HG03280 (cell line): ENCODE measurements at regions not wholly inside any gene's neighbourhood (a gene's known extent, or its start where the extent isn't known, plus 50 kb on each side); places are given as distances from the start of the nearest gene placed in this dataset.
"Not testable (repeated sequence)": the region's sequence is repeated elsewhere in the genome, so short reads cannot be mapped to it uniquely, and the experiment has no call there.

Experiments used
- ATAC-seq: cut with Tn5 transposase; IDR thresholded peaks from one replicate; pipeline ENCODE4 v1.9.1; 2021; ENCODE audit warnings: mild to moderate bottlenecking, moderate library complexity; ENCODE audit not compliant: unreplicated experiment

DNA sequence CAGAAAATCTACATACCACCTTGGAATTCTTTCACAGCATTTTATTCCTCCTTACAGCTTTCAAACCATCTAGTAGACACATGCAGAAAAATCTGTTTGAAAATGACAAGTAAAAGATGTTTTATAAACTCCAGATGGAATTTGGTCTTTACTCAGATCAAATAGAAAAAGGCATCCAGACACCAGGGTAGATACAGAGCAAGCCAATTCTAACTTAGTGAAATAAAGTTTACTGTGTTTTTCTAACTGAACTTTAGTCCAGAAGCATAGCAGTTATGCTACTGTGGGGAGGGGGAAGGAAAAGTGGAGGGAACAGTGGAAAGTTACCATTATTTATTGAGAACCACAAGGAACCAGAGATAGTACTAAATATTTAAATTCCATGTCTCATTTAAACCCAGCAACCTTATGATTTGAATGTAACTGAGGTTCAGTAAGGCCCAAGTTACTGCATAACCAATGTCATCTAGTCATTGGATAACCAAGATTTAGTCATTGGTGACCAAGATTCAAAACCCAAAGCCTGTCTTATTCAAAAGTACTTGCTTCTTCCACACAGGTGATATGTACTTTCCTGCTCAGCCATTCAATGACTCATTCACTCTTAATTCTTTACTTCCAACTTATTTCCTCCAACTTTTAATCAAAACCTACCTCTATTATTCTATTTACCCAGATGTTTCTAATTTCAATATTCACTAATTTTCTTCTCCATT is 57.7 kb downstream of the RAD51AP2 start:
- ATAC-seq: no peak

DNA sequence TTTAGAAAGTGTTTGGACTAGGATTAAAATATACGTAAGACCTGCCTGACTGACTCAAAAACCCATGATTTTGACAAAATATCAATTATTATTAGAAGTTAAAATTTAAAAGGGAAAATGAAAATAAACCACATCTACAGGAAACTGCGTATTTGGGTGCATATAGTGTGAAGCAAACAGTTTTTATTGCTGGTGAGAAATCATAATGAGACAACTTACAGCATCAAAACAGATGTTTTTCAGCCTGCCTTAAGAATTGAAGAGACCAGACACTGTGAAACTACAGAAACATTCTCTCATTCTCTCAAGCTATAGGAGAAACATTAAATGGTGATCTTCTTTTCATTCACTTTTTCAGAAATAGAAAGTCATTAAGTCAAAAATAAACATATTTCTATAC is 62.9 kb downstream of the RAD51AP2 start:
- no peak for ATAC-seq

DNA sequence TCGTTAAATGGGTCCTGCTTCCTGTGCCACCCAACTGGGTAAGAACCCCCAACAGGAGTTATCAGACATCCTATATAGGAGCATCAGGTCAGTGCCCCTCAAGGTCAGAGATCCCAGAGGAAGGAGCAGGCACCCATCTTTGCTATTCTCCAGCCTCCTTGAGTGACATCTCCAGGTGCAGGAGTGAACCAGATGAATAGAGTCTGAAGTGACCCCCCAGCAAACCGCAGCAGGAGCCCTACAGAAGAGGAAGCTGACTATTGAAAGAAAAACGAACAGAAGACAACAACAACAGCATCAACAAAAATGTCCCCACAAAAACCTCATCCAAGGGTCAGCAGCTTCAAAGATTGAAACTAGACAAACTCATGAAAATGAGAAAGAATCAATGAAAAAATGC is 72.0 kb downstream of the RAD51AP2 start:
- not testable (repeated sequence) for ATAC-seq

DNA sequence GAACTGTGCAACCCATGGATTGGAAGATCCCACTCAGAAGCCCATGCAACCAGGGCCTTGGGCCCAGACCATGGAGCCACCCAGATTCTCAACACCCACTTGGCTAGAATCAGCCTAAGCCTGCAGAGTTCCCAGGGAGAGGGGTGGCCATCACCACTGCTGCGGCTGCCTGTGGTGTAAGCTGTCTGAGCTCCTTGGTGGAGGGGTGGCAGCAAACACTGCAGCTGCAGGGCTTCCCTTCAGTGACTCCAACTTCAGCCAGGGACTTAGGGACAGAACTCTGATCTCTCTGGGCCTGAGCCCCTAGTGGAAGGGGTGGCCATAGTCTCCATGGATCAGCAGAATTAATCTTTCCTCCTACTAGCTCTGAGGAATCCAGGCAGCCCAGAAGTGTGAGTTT is 72.5 kb downstream of the RAD51AP2 start:
- no peak for ATAC-seq

DNA sequence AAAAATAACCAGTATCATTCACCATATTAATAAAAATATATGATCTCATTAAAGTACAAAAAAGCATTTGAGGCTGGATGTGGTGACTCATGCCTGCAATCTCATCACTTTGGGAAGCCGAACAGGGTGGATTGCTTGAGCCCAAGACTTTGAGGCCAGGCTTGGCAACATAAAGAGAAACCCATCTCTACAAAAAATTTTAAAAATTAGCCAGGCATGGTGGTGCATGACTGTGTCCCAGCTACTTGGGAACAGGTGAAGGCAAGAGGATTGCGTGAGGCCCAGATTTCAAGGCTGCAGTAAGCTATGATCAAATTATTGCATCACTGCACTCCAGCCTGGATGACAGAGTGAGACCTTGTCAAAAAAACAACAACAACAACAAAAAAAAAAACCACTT is 75.9 kb downstream of the RAD51AP2 start:
- ATAC-seq: no peak

DNA sequence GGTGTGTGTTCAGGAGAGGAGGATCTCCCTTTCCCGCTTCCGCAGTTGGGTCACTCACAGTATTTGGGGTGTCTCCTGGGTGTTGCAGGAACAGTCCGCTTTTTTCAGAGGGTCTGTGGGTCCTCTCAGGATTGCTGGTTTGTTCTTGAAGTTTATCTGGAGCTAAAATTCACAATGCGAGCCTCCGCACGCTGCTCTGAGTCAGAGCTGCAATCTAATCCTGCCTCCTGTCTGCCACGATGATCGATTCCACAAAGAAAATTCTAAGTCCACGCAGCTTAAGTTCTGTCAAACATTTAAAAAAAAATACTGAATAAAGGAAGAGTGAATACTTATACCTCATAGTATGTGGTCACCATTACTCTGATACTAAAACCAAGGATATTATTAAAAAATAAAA is 76.5 kb downstream of the RAD51AP2 start:
- no peak for ATAC-seq

DNA sequence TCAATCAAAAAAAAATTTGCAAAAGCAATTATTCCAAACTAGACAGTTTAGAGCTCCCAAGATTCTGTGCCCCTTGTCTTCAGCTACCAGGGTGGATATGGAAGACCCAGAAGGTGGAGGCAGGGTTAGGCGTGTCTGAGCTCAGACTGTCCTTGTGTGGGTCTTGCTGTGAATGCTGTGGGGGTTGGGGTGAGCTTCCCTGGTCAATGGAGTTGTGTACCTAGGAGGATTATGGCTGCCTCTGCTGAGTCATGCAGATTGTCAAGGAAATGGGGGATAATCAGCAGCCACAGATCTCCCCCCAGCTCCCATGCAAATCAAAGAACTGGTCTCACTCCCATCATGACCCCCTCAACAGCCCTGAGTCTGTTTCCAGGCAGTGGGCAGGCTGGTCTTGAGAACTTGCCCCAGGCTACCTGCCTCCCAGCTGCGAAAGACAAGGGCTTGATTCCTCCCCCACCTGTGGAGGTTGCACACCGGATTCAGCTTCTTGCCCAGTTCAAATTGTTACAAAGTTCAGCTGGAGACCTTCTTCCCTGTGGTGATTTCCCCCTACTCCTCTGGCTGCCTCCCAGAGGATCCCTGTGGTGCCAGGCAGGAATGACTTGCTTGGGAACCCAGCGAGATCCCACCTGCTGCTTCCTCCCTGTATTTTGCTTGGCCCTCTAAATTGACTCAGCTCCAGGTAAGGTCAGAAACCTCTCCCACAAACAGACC is 77.0 kb downstream of the RAD51AP2 start:
- no peak for ATAC-seq

DNA sequence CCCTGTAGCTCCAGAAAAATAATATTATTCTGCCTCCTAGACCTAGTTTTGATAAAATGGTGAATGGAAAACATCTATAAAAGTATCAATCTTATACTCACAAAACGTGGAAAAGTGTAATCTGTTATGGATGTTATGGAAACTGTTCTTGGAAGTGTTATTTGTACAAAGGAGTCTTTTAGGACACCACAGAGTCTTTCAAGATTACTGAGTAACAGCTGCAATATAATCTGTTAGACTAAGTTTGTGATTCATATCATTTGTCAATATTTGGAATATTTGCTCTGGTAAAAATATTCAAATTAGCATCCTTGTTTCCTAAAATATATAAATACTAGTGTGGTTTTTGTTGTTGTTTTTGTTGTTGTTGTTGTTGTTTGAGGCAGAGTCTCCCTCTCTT is 87.9 kb downstream of the RAD51AP2 start:
- no peak for ATAC-seq

DNA sequence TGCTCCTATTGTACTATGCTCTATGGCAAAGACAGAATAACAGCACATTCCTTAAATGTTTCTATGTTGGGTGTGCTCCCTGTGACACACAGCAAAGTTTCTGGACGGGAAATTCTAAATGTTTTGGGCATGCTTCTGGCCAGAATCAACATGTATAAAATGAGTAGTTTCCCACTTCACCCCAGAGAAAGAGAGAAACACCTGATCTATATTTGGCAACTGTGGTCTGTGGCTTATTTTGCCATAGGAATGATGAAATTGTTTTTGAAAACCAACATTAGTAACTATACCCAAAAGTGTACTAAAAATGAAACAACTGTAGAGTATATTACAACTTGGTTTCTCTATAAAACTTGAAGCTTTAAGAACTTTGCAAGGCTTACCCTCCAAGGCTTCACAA is 89.1 kb downstream of the RAD51AP2 start:
- ATAC-seq: no peak

DNA sequence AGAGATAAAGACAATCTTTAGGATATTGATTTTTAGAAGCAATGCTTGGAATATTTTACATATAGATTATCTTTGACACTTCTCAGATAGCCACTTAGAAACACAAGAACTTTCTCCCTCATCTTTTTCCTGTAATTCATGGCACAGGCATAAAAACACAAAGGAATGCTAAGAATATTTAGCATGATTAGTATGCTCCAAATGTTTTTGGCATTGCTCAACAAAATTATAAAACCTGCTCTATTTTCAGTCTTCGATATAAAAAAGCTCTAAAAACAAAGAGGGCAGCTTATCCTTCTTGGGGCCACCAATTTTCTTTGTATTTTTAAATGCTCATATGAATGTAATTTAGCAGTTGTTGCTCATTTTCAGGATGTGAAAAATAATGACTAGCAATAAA is 90.8 kb downstream of the RAD51AP2 start:
- ATAC-seq: no peak

DNA sequence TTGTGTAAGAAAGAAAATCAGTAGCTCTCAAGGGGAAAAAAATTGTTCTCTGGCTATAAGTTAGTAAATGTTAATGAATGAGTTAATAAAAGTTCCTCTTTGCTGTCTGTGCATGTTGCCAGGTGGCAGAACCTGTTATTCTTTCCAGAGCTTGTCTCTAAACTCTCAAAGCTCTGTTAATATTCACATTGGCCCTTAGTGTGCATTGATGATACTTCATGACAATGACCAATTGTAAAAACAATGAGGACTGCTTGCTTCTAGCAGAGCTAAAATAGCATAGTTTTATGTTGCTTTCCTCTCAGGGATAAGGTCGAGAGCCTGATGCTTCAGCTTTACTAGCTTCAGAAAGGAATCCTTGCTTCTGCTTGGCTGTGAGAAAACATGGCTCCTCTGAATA is 91.5 kb downstream of the RAD51AP2 start:
- no peak for ATAC-seq

DNA sequence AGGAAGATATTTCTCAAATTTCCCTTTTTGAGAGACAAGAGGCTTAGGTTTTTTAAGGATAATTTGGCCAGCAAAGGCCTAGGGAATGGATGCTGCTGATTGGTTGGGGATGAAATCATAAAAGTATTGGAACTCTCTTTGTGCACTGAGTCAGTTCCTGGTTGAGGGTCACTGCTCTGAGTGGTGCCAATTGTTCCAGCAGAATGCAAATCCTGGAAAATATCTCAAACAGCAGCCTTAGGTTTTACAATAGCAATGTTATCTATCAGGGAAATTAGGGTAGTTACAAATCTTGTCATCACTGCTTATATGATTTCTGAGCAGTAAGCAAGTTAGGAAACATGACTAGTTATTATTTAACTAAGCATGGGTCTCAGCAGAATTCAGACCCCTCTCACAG is 96.2 kb downstream of the RAD51AP2 start:
- ATAC-seq: no peak

DNA sequence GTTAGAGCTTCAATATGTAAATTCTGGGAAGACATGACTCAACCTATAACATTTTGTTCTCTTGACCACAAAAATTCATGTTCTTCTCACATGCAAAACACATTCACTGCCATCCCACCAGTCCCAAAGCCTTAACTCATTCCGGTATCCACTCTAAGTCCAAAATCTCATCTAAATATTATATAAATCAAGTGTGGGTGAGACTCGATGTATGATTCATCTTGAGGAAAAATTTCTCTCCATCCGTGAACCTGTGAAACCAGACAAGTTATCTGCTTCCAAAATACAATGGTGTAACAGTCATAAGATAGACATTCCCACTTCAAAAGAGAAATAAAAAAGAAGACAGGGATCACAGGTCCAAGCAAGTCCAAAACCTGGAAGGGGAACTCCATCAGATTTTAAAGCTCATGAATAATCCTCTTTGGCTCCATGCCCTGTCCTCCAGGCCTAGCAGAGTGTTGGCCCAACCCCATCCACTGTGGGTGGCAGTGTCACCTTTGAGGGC is 101.3 kb downstream of the RAD51AP2 start:
- ATAC-seq: no peak

DNA sequence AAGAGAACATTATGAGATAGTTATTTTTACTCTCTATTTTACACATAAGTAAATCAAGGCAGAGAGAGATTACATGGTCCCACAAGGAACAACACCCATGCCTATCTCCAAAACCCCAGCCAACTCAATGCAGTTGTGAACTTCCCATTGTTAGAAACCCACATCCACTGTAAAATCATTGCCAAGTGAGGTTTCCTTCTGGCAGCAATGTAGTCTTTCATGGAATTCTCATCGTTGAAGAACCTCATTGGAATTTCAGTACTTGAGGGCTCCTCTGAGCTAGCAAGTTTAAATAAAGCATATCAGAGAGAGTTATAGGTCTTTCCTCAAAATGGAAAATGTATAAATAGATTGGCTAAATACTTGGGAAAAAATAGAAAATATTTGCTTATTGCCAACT is 105.2 kb downstream of the RAD51AP2 start:
- no peak for ATAC-seq

DNA sequence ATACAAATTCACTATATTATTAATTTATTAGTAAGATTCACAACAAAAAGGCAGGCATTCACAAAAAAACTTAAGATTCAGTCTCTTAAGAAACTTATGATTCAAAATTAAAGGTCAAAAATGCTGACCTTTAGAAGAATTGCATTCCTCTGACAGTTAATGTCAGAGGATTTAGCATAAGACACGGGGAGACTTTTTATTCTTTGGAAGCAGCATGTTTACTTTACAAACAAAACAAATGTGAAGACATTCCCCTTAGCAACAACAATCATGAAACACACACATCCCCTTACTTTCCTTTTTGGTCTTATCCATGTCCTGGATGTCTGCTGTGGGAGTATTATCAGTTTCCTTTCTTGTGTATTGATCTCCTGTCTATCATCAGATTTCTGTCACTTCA is 117.1 kb downstream of the RAD51AP2 start:
- no peak for ATAC-seq

DNA sequence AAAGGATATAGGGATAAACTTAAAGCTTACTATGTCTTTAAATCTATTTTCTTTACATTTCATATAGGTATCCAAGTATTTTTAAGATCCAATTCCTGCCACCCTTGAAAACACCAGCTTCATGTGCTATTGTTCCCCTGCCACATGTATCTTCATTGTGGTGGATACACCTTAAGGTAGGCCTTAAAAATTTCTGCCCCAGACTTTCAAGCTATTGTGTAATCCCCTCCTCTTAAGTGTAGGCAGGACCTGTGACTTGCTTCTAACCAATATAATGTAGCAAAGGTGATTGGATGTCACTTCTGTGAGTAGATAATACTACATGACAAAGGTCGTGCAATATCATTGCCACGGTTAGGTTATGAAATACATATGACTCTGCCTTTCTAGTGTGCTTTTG is 119.5 kb downstream of the RAD51AP2 start:
- no peak for ATAC-seq

DNA sequence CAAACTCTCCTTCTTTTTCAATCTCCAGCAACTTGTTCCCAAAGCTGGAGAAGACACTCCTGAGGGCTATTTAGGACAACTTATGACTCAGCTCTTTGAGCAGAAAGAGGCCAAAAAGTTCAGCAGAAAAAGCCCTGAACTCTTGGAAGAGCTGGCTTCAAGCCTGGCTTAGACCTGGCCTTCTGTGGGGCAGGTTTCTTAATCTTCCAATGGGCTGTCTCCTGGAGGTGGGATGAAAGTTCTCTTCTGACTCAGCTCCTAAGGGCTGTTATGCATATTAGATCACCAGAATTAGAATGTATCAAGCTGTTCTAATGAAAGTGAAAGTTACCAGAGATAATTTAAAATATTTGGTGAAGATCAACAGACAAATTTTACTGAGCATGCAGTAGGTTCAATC is 129.4 kb downstream of the RAD51AP2 start:
- ATAC-seq: no peak

DNA sequence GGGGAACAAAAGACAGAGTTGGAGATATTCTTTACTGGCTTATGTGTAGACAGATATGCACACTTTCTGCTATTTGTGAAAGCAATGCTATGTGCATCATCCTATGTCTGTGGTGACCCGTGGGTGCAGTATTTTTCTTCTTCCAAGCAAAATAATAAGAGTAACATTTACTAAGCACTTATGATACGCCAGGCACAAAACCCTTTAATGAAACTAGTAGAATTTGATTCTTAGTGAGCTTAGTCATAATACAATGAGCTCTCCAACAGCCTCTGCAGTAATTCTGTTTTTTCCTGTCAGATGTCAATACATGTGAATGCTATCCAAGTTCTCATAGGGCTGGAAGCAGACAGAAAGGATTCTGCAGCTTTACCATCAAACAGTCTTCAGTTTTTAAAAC is 130.6 kb downstream of the RAD51AP2 start:
- no peak for ATAC-seq

DNA sequence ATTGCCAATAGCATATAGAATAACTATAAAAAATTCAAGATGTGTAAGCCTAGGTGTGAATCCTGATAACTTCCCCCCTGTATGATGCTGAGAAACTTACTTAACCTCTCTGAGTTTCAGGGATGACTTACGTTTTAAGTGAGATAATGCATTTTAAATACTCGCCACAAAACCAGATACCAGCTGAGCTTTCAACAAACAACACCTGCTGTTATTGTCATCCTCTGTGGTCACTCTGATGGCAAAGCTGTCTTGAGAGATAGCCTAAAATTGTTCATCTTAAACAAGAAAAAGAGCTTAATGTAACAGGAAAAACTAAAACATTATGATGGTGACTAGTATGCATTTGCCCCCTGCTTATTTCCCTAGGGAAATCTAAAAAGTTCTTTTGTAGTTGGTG is 131.5 kb downstream of the RAD51AP2 start:
- ATAC-seq: no peak

DNA sequence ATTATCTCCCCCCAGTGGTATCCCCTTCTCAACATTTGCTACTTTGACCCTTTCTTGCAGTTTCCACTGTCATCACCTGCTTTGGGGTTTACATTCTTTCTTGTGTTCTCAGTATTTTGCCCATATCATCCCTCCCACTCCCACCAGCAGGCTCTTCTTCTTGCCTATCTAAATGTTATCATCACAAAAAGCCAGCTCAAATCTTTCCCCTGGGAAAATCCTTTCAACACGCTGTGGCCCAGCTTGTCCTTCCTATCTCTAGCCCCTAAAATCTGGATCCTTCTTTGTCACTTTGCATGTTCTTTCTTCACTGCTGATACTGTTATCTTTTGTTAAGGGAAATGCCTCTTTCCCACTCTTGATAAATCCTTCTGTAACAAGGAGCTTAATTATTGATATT is 138.2 kb downstream of the RAD51AP2 start:
- no peak for ATAC-seq

DNA sequence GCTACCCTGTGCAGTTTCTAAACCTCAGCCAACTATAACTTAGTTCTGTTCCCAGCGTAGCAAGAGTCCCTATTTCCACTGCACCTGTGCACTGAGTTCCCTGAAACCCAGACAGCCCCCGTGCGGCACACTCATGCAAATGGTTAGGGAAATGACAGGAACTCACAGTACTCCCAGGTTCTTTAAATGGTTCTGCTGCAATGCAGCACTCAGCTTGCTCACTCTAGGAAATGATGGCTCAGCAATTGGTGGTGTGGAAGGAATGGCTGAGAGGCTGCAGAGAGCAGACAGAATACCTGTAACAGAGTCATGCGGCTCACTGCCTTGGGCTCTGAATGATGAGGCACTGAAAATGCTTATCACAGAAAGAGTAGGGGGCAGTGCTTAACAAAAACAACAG is 143.0 kb downstream of the RAD51AP2 start:
- no peak for ATAC-seq

DNA sequence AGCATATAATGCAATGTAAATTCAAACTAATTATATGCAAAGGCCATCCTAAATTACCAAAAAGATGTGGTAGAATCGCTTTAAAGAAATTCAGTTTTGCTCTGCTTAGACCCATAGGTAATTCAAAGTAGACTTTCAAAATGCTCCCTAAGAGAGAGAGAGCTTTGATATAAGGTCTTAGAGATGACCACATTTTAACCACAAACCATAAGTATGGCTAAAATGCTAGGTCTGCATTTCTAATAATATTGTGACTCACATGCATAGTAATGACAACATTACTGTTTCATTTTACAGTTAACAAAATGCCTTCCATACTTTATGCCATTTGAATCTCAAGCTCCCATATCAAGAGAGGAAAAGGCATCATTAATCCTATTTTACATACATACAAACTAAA is 144.5 kb downstream of the RAD51AP2 start:
- no peak for ATAC-seq

DNA sequence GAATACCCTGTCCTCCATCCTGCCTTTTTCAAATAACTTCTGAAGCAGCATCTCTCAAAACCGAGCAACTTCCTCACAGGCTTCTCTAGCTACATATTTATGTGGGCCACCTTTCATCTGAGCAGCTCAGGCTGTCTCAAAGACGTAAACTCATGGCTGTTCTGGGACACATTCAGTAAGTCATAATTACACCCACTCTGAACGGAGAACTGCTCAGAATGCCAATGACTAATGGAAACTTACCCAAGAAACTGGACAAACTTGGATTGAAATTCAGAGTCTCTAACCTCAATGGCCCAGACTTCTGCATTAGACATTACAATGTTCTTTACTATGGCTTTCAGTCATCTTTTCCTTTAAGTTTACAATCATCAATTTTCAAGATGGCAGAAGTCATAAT is 145.2 kb downstream of the RAD51AP2 start:
- no peak for ATAC-seq
